ENCODE measurements at regions not wholly inside any gene's neighbourhood (a gene's known extent, or its start where the extent isn't known, plus 50 kb on each side); places are given as distances from the start of the nearest gene placed in this dataset.

DNA sequence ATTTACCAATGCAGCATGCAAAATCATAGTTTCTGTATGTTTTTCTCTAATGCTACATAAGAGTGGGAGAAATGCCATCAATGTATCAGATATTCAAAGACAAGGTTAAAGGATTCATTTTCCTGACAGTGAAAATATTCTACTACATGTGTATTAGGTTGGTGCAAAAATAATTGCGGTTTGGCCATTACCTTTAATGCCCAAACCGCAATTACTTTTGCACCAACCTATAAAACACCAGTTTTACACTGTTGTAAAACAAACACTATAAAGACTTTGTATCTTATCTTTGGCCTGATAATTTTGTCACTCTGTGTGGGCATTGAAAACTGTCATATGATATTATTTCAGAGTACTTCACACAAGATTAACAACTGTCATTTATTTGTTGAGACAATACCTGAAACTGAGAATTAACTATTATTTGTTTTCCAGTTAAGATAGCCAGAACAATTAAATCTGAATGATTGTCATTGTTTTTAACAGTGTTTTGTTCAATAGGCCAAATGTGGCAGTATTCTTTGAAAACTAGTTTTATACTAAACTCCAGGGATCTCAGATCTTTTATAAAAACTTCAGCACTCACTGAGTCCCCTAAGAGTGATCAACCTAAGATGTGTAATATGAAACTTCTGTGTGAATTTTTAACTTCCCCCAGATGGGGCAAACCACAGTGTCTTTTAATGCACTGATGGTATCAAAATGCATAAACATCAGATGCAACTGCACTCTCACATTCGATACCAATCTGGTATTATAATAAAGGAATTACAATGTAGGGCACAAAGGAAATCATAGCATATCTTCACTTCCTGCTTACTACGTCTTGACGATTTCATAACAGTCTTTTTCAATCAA, 53.8 kb upstream of the FBN2 start:
- no peak for DNase-seq (ENCODE audit: low read depth)

DNA sequence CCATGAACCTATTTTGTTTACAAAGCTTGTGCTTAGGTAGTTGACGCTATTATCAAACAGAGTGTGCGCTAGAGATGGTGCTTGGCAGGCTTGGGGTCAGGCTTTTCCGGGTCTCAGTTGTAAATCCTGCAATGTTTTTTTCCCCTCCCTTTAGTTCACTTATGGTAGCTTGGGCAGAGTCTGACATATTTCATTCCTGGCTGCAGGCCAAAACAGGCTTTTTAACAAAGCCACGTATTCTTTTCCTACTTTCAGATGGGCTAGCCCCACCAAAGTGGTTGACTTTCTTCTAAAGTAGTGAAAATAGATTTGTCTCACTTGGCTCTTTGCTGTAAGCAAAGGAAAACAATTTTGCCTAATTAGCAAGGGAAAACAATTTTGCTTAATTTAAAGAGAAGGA, 58.0 kb upstream of the FBN2 start:
- no peak for DNase-seq (ENCODE audit: low read depth)

DNA sequence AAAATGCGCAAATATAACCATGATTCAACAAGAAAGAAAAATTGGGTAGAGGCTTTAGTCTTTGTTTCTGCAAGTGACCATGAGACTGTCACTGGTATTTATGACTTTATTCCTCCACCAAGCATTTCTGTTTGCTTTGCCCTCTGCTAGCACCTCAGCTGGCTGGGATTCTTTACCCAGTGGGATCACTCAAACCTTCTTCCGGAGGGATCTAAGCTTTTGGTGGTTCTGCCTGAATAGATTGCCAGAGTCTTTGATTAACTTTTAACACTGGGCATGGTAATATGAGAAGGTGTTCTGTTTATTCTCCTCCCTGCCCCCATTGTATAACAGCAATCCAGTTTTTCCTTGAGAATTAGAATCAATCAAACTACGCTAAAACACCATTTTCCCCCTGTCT, 59.1 kb upstream of the FBN2 start:
- no peak for DNase-seq (ENCODE audit: low read depth)

DNA sequence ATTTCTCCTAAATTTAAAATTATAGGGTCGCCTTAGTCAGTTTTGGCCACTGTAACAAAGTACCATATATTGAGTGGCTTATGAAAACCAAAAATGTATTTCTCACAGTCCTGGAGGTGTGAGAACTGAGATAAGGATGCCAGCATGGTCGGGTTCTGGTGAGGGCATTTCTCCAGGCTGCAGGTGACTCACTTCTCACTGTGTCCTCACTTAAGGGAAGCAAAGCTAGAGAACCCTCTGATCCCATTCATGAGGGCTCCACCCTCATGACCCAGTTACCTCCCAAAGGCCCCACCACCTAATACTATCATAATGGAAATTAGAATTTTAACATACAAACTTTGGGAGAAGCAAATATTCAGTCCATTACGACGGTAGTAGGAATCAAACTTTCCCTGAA, 75.1 kb upstream of the FBN2 start:
- DNase-seq (ENCODE audit: low read depth), result no peak

GRCh38 chr5:128613766-128614165, 75.7 kb upstream of the FBN2 start:
- no peak for DNase-seq (ENCODE audit: low read depth)

- DNase-seq (ENCODE audit: low read depth), result no peak
Measured at GRCh38 chr5:128615578-128615977, 77.5 kb upstream of the FBN2 start.

GRCh38 chr5:128626536-128627090, 88.6 kb upstream of the FBN2 start:
- no peak for DNase-seq (ENCODE audit: low read depth)

GRCh38 chr5:128627939-128628338, 89.9 kb upstream of the FBN2 start:
- no peak for DNase-seq (ENCODE audit: low read depth)

GRCh38 chr5:128629157-128629556, 91.1 kb upstream of the FBN2 start:
- DNase-seq (ENCODE audit: low read depth), result no peak

DNA sequence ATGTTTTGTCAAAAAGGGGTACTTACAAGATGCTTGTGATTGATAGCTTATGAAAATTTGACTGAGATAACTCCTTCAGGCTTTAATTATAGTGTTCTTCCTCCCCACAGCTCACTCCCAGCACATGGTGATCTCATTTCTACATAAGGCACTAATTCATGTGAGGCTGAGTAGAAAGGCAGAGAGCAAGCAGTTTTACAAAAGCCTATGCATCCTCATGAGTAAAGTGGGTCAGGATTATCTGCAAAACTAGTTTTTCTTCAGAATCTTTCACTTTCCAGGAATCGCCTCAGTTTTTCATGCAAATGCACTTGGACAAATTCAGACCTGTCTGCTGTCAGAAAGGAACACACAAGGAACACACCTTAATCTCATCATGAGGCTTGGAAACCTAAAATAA, 92.1 kb upstream of the FBN2 start:
- no peak for DNase-seq (ENCODE audit: low read depth)

GRCh38 chr5:128631771-128632170, 93.7 kb upstream of the FBN2 start:
- DNase-seq (ENCODE audit: low read depth), result no peak

- no peak for DNase-seq (ENCODE audit: low read depth)
Measured at GRCh38 chr5:128632264-128632663, 94.2 kb upstream of the FBN2 start.

DNA sequence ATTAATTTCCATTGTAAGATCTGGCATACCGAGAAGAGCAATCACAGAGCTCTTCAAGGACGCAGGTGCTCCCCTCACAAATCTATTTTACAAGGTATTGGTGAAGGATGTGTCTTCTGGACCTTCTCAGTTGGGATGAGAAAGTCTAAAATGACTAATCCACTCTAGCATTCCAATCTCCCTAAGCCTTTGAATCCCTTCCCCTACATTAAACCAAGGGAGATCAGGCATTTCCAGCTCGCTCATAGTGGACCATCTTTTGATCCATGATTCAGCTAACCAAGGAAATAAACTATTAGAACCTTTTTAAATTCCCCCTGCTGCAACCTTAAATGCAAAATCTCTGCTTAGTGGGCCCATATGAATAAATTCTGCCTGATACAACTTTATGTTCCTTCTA, 95.9 kb upstream of the FBN2 start:
- no peak for DNase-seq (ENCODE audit: low read depth)

GRCh38 chr5:128635379-128635778, 97.3 kb upstream of the FBN2 start:
- DNase-seq (ENCODE audit: low read depth), result no peak

DNA sequence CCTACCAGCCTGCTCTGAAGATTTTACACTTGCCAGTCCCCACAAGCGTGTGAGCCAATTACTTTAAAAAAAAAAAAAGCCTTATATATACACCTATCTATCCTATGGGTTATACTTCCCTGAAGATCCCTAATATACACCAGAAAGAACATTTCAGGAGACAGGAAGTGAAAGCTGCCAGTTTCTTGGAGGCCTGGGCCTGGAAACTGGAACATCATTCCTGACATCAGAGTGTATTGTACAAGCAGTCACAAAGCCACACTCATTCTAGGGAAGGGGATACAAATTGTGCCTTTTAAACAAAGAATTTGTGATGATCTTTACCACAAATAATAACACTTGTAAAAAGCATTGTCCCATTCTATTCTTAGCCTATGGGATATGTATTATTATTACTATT, 98.3 kb upstream of the FBN2 start:
- no peak for DNase-seq (ENCODE audit: low read depth)

DNA sequence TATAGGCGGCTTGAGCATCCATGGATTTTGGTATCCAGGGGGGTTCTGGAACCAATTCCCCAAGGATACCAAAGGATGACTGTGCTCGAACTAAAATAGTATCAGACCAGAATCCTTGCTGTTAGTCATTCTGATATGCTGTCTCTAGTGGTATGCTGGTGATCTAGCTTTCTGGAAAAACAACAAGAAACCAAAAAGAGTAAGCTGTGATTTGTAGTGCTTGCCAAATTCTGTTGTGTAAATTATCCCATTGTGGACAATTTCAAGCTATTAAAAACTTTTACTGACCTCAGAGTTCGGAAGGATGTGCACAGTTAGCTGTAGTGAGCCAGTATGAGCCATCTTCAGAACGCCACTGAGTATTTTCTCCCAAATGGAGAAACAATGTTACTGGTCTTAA, 99.0 kb upstream of the FBN2 start:
- no peak for DNase-seq (ENCODE audit: low read depth)

DNA sequence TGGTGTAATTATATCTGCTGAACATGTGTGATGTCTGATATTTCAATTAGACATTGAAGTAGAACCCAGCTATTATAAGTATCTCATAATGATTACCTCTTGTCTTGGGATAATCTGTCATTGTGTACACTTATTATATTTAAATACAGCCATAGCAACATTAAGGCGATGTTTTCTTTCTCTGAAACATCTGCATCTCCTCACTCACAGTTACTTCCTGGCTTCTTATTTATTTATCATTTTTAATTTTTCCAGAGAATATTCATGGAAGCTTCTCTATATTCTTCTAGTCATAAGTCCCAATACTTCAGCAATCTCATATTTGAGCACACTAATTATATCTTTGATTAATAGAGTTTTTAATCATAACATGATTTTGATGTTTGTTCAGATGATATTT, 103.8 kb upstream of the FBN2 start:
- no peak for DNase-seq (ENCODE audit: low read depth)

GRCh38 chr5:128644863-128645262, 106.8 kb upstream of the FBN2 start:
- no peak for DNase-seq (ENCODE audit: low read depth)

DNA sequence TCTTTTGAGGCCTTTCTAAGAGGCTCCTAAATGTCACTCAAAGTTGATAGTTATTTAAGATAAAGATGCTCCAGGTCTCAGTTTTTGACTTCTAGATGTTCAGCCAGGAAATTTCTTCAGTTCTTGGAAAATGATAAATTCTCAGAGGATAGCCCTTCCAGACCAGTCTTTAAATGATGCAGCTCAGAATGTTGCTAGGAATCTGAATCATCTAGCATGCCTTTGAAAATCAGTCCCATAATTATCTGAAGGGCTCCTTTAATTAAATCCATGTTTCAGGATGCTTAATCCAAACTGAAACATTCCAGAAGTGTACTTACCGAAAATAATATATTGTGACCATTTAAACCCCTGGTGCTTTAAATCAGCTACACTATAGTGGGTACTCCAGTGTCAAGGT, 107.5 kb upstream of the FBN2 start:
- no peak for DNase-seq (ENCODE audit: low read depth)

DNA sequence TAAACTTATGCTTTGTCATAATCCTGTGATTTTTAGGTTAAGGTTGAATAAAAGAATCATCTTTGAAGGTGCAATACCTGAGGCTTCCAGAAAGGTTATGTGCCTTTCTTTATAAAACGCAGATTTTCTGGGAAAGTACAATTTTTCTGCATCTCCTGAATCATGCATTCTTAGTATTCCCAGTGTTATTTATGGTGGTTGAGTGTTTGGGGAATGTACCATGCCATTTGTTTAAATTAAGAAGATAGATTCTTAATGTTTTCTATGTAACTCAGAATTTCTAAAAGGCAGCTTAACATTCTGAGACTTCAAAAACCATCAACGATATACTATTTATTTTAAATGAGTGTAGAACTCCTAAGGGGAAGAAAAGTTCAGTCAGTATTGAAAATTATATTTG, 108.1 kb upstream of the FBN2 start:
- DNase-seq (ENCODE audit: low read depth), result no peak

- DNase-seq (ENCODE audit: low read depth), result no peak
Measured at GRCh38 chr5:128649192-128649591, 111.1 kb upstream of the FBN2 start.

GRCh38 chr5:128662997-128663396, 125.0 kb upstream of the FBN2 start:
- DNase-seq (ENCODE audit: low read depth), result no peak

- no peak for DNase-seq (ENCODE audit: low read depth)
Measured at GRCh38 chr5:128665747-128666355, 127.8 kb upstream of the FBN2 start.

DNA sequence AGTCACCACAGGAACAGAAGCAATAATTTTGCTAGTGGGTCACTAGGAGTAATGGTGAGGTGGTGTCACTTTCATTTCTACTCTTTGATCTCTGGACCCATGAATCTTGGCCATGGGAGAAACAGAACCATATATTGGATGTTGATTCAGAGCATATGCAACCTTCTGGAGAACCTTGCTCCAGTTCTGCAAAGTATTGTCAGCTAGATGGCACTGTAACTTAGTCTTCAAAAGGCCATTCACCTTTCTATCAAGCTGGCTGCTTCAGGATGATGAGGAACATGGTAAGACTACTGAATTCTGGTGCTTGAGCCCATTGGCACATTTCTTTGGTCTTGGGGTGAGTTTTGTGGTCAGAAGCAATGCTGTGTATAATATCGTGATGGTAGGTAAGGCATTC, 129.1 kb upstream of the FBN2 start:
- DNase-seq (ENCODE audit: low read depth), result no peak
